PC-3 (cell line): ENCODE measurements at regions not wholly inside any gene's neighbourhood (a gene's known extent, or its start where the extent isn't known, plus 50 kb on each side); places are given as distances from the start of the nearest gene placed in this dataset.

Source experiments
- EZH2 ChIP-seq: fragments of 300-600 bp; sonication (generic); IDR thresholded peaks from one replicate; pipeline ENCODE4 v1.6.1; 2017; ENCODE audit warnings: antibody characterized with exemption, mild to moderate bottlenecking, low read length; ENCODE audit not compliant: unreplicated experiment
- EZH2phosphoT487 ChIP-seq: fragments of 300-600 bp; sonication (generic); IDR thresholded peaks from 2 replicates; pipeline ENCODE4 v1.6.1; 2018; ENCODE audit warnings: mild to moderate bottlenecking, antibody characterized with exemption, low read length, borderline replicate concordance
- TF ChIP-seq, protein P1 (sequence below): fragments of 300-600 bp; sonication (generic); conservative IDR thresholded peaks from 2 replicates; pipeline ENCODE4 v1.5.1; 2017; ENCODE audit warnings: antibody characterized with exemption, low read depth, mild to moderate bottlenecking, low read length

DNA sequence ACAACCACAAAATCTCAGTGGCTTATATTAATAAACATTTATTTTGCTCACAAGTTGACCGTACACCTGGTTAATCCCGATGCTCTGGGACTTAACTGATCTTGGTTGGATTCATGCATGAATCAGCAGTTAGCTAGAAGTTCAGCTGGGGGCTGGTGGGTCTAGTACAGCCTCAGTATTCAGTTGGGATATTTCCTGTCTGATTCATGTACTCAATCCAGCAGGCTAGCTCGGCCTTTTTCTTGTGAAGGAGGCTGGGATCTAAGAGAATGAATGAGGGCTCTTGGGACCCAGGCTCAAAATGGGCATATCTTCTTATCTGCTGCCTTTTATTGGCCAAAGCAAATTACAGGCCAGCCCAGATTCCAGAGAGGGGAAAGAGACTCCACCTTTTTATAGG lies 178.8 kb downstream of the KCTD12 start:
- TF ChIP-seq, protein P1, sequence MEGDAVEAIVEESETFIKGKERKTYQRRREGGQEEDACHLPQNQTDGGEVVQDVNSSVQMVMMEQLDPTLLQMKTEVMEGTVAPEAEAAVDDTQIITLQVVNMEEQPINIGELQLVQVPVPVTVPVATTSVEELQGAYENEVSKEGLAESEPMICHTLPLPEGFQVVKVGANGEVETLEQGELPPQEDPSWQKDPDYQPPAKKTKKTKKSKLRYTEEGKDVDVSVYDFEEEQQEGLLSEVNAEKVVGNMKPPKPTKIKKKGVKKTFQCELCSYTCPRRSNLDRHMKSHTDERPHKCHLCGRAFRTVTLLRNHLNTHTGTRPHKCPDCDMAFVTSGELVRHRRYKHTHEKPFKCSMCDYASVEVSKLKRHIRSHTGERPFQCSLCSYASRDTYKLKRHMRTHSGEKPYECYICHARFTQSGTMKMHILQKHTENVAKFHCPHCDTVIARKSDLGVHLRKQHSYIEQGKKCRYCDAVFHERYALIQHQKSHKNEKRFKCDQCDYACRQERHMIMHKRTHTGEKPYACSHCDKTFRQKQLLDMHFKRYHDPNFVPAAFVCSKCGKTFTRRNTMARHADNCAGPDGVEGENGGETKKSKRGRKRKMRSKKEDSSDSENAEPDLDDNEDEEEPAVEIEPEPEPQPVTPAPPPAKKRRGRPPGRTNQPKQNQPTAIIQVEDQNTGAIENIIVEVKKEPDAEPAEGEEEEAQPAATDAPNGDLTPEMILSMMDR = no peak
- TF ChIP-seq EZH2phosphoT487 (no peak), EZH2 (no peak)
